ENCODE measurements at regions not wholly inside any gene's neighbourhood (a gene's known extent, or its start where the extent isn't known, plus 50 kb on each side); places are given as distances from the start of the nearest gene placed in this dataset.

DNA sequence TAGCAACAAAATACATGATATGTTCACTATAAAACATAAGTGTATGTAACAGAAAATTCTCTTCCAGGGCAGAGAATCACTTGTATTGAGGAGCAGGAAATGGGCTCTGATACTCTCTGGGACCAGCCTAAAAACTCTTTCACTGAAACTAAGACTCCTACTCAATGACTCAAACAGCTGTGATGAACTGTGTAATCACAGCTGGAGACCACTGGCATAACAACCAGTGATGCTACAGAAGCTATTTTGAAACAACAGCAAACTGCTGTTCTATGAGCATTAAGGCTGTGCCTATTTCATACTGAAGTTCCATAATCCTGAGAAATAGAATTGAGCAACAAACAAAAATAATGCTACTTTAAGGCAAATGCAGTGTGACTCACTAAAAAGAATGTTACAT is 594.0 kb downstream of the HINT1 start:
- no peak for TF ChIP-seq POLR2A (IDR thresholded peaks at IDR 0.05)
- TF ChIP-seq, protein P1, sequence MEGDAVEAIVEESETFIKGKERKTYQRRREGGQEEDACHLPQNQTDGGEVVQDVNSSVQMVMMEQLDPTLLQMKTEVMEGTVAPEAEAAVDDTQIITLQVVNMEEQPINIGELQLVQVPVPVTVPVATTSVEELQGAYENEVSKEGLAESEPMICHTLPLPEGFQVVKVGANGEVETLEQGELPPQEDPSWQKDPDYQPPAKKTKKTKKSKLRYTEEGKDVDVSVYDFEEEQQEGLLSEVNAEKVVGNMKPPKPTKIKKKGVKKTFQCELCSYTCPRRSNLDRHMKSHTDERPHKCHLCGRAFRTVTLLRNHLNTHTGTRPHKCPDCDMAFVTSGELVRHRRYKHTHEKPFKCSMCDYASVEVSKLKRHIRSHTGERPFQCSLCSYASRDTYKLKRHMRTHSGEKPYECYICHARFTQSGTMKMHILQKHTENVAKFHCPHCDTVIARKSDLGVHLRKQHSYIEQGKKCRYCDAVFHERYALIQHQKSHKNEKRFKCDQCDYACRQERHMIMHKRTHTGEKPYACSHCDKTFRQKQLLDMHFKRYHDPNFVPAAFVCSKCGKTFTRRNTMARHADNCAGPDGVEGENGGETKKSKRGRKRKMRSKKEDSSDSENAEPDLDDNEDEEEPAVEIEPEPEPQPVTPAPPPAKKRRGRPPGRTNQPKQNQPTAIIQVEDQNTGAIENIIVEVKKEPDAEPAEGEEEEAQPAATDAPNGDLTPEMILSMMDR (IDR thresholded peaks at IDR 0.05), result no peak
- TF ChIP-seq EP300 (IDR thresholded peaks at IDR 0.05; ENCODE audit: low read depth), result no peak

Data from transverse colon (tissue), 3 donors.